SW 1271 (cell line): ENCODE measurements at regions not wholly inside any gene's neighbourhood (a gene's known extent, or its start where the extent isn't known, plus 50 kb on each side); places are given as distances from the start of the nearest gene placed in this dataset.
"Not testable (repeated sequence)": the region's sequence is repeated elsewhere in the genome, so short reads cannot be mapped to it uniquely, and the experiment has no call there.

Experiments used
- DNase-seq, 2 experiments: peaks; one replicate each; lab custom pipeline; 2025; lab: John Stamatoyannopoulos, UW

- no peak for DNase-seq
These were observed 219.9 kb upstream of the NREP start for GRCh38 chr5:111976705-111977435.

DNA sequence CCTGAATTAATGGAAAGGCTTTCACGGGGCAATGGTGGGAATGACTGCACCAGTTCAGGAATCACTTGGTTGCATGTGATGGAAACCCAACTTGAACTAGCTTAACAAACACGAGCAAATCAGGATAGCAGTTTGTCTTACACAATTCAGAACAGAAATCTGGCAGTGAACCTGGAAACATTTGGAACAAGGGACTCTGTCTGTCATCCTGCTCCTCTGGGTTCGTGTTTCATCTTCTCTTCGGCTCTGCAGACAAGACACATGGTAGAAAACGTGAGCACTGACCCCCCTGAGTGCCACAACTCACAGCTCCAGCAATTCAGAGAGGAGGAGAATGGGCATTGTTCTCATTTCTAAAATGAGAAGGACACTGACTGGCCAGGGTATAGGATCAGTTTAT, 218.1 kb upstream of the NREP start:
- no peak for DNase-seq

GRCh38 chr5:111973961-111974360, 217.0 kb upstream of the NREP start:
- DNase-seq = no peak

- no peak for DNase-seq
These were observed 215.6 kb upstream of the NREP start for GRCh38 chr5:111972548-111972947.

DNA sequence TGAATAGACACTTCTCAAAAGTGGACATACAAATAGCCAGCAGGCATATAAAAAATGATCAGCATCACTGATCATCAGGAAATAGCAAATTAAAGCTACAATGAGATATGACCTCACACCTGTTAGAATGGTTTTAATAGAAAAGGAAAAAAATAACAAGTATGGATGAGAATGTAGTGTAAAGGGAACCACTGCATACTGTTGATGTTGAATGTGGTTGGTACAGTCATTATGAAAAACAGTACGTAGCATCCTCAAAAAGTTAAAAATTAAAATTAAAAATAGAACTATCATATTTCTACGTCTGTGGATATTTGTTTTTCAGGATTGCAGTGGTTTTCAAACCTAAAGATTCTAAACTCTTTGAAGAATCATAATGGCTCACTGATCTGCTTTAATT, 215.1 kb upstream of the NREP start:
- DNase-seq = no peak

- DNase-seq = no peak
These were observed 211.5 kb upstream of the NREP start for GRCh38 chr5:111968459-111968858.

GRCh38 chr5:111967463-111967862, 210.5 kb upstream of the NREP start:
- no peak for DNase-seq

DNA sequence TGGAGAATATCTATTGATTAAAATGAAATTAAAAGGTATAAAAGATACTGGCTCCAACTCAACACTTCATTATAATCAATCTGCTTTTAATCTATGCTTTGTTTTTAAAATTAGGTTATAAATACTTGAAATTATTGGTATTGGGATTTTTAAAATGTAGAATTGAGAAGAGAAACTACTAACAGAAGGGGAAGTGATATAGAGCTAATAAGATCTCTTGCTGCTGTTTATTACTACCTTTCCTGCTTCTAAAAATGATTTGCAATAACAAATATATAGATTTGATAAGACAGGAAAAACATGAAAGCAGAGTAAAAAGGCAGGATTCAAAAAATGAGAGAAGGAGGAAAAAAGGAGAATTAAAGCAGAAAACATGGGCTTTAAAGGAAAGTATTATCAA, 209.3 kb upstream of the NREP start:
- no peak for DNase-seq

DNA sequence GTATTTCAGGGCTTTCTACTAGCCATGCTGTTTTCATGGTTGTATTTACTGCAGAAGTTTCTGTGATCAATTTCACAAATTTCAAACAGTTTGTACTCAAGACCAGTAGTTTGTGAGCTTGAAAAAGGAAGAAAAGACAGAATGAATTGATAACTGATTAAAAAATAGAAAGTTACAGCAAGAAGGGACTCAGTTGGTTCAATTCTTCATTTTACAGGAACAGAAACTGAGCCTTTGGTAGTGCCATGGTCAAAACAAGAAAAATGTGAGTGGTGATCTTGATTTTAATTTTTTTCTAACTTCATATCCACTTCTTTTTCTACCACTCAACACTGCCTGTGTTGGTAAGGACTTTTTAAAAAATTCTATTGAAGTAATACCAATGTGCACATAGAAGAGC, 206.6 kb upstream of the NREP start:
- DNase-seq = no peak

DNA sequence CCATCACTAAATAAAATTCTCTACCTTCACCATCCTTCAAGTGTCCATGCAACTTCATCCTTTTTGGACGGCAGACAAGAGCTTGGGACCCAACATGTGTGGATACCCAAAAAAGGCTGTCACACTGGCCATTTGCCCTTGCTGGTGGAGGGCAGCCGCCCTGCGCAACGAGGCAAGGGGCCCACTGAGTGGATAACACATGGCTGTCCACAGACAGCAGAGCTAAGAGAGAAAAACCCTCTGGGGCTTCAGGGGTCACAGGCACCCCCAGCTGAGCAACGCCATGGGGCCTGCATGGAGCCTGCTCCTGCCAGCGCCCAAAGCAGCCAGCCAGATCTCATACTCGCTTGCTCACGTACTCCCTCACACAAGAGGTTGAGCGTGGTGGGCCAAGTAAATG, 205.9 kb upstream of the NREP start:
- DNase-seq = no peak

DNA sequence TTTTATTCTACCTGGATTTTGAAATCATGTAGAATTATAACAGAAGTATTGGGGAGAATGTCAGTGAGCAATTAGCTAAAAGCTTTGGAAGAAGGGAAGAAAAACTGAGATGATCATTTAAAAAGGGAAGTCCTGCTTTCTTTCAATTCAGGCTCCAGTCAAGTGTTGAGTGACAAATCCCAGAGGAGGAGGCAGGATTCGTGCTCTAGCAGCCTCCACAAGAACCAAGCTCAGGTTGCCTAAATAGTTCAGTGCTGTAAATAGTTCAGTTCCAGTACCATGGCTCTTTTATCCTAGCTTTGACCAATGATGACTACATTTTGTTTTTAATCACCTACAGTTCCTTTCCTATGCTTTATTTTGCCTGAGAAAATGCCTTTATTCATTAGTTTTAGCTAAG, 204.9 kb upstream of the NREP start:
- no peak for DNase-seq

DNA sequence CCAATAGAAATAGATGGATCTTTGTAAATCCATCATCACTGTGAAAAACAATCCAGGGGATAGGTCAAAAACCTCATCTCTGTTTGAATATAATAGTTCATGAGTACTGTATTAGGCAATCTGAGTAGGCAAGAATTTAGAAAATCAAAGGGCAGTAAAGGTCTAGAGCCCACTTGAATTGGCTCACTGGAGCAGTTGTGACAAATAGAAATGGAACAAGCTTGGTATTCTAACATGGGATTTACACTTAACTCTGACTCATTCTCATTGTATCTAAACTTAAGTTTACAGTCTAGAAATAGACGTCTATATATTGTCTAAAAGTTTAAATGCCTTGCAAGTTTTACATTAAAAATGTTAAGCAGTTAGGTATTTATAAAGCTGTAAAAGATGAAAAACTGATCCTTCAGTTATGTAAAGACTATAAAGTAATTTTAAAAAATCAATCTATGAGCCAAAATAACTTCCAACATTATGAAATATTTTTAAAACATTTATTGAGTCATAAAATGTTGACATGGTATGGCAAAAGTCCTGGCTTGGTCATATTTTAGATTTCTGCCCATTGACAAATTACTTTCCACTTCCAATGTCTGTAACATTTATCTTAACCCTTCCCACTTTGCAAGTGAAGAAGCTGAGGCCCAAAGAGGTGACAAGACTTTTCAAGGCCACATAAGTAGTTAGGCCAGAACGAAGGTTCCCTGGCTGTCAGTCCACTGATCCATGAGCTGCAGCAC, 203.7 kb upstream of the NREP start:
- no peak for DNase-seq

GRCh38 chr5:111958851-111959250, 201.9 kb upstream of the NREP start:
- DNase-seq = no peak

GRCh38 chr5:111956765-111957164, 199.8 kb upstream of the NREP start:
- not testable (repeated sequence) for DNase-seq

DNA sequence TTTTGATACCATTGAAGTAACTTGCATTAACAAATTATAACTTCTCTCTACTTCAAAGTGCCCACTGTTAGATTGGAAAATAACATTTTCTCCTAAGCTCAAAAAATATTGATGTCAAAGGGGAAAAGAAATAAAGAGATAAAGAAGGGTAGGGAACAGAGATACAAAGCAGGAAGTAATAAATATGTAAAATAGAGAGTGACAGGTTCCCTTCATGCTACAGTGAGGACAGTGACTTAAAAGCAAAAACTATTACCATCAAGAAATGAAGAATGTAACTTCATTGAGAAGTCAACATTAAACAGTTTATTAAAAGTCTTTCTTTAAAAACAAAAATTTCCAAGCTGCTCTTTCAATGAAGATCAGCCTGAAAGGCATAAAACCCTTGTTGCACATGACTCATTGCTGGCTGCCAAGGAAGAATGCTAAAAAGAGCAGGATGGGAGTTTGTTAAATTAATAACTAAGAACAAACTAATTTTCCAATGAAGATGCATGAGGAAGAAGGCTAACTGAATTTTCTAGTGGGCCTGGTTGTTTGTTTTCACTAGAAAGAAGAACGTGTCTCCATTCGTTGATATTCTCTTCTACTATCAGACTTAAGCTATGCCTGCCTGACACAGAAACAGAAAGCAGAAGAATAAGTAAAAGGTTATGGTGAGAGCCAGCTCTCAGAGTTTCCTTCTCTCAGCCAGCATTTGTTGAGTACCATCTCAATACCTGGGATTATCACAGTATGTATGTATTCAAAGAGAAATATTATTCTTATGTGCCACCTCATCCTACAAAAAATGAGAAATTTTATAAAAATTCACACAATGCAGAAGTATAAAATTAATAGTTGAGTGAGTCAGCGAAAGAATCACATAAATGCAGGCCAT, 197.8 kb upstream of the NREP start:
- DNase-seq = no peak

DNA sequence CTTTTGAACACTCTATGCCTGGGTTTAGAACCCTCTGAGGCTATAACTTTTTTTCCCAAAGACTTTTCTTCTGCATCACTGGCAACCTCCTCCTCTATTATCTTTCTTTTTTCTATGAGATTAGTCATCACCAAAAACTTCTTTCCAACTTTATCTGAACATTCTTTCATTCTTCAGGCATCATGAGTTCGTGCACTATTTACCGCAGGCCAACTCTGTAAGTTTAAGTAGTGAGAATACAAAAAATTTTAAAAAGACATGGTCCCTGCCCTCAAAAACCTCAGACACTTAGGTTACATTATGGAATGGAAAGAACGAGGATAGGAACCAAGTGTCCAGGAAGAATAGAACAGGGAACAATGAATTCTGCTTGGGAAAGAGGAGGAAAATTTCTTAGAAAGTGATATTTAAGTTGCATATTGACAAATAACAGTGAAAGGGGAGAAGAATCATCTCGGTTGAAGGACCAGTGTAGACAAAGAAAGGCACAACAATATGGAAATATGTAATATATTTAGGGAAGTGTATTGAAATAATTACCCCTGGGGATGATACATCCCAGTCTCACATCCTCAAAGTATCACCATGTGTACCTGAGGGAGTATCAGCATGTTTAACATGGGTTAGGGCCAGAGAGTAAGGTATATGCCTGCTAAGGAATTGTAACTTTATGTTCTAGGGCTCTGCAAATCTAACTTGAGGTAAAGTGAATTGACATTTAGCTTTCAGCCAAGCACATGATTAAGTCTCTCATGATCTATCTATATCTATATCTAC, 196.5 kb upstream of the NREP start:
- DNase-seq = no peak

- no peak for DNase-seq
These were observed 195.6 kb upstream of the NREP start for GRCh38 chr5:111952555-111952954.

- DNase-seq = no peak
These were observed 193.7 kb upstream of the NREP start for GRCh38 chr5:111950660-111951059.

- DNase-seq = peak in 1 of 2 experiments; percentile 9
These were observed 191.3 kb upstream of the NREP start for GRCh38 chr5:111948092-111948841.

DNA sequence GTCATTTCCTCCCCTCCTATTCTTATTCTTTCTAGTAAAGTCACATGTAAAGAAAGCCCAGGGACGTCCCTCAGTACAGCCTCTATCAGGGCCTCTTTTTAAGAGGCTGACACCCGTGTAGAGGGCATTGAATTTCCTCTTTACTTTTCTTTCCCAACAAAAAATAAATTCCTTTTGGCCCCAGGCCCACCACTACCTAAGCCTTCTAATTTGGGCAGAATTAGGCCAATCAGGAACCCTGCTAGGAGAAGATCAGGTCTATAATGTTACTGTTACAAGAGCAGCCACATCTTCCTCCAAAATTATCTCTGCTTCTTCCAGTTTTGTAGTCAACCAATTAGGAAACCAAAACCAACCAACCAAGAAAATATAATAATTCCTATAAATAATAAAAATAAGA, 189.6 kb upstream of the NREP start:
- no peak for DNase-seq

DNA sequence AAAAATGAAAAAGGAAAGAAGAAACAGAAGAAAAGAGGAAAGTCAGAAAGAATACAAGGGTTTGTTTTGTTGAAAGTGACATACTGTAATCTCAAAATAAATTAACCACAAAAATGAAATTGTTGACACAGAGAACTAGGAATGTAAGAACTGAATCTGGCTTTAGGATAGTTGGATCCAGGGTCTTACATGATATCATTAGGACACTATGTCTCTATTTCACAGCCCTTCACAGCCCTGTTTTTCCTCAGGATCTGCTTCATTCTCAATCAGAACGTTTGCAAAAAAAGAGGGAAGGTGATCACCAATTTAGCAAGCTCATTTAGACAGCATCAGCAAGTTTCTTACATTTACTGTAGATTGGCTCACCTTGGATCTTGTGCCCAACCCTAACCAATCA, 188.5 kb upstream of the NREP start:
- DNase-seq = no peak
